PC-3 (cell line): ENCODE measurements at regions not wholly inside any gene's neighbourhood (a gene's known extent, or its start where the extent isn't known, plus 50 kb on each side); places are given as distances from the start of the nearest gene placed in this dataset.

Experiments used
- ATAC-seq: fragments of 200-7000 bp; cut with Tn5 transposase; 2 replicates; pipeline ENCODE4 v1.9.1; 2020; ENCODE audit warnings: mild to moderate bottlenecking, moderate library complexity
- BruUV-seq: library from RNA; stranded (reverse); fragments of 400-500 nt; replicated peaks from 2 replicates; lab custom pipeline; 2021; lab: Mats Ljungman, UMichigan
- CTCF ChIA-PET: fragments of 300-600 bp; sonication (Branson Sonifier 250); formaldehyde crosslinking; loops from one replicate; lab custom pipeline; 2022; ENCODE audit warnings: antibody characterized with exemption; lab: Charles Lee
- POLR2A ChIA-PET: fragments of 300-600 bp; sonication (Branson Sonifier 250); formaldehyde crosslinking; loops from one replicate; lab custom pipeline; 2022; ENCODE audit warnings: antibody characterized with exemption; ENCODE audit not compliant: unreplicated experiment; lab: Charles Lee
- DNase-seq: peaks from one replicate; pipeline ENCODE4 v3.0.0-alpha.2; 2015
- H2AFZ ChIP-seq: fragments of 300-600 bp; sonication (generic); 2 replicates; pipeline ENCODE4 v1.6.0; 2016; ENCODE audit warnings: antibody characterized with exemption, low read length
- H3F3A ChIP-seq: fragments of 300-600 bp; sonication (generic); one replicate; pipeline ENCODE4 v1.6.0; 2017; ENCODE audit warnings: antibody characterized with exemption, low read length, control low read depth, mild to moderate bottlenecking; ENCODE audit not compliant: unreplicated experiment
- H3K27ac ChIP-seq: fragments of 300-600 bp; sonication (generic); 2 replicates; pipeline ENCODE4 v1.5.1; 2016; ENCODE audit warnings: mild to moderate bottlenecking, low read length
- H3K27me3 ChIP-seq: fragments of 300-600 bp; sonication (generic); 2 replicates; pipeline ENCODE4 v1.6.1; 2016; ENCODE audit warnings: low read length, mixed read lengths
- H3K36me3 ChIP-seq: fragments of 300-600 bp; sonication (generic); 2 replicates; pipeline ENCODE4 v1.6.1; 2016; ENCODE audit warnings: low read depth, mixed run types, low read length, mixed read lengths
- H3K4me1 ChIP-seq: fragments of 300-600 bp; sonication (generic); 2 replicates; pipeline ENCODE4 v1.5.1; 2016; ENCODE audit warnings: low read length; ENCODE audit not compliant: insufficient read depth
- H3K4me2 ChIP-seq: fragments of 300-600 bp; sonication (generic); 2 replicates; pipeline ENCODE4 v1.6.0; 2016; ENCODE audit warnings: low read length
- H3K4me3 ChIP-seq: fragments of 300-600 bp; sonication (generic); 2 replicates; pipeline ENCODE4 v1.5.1; 2016; ENCODE audit warnings: mild to moderate bottlenecking, low read length, mixed read lengths
- H3K79me2 ChIP-seq: fragments of 300-600 bp; sonication (generic); 2 replicates; pipeline ENCODE4 v1.6.1; 2017; ENCODE audit warnings: low read length, mixed read lengths
- H3K9ac ChIP-seq: fragments of 300-600 bp; sonication (generic); 2 replicates; pipeline ENCODE4 v1.6.0; 2016; ENCODE audit warnings: mild to moderate bottlenecking, low read length
- H3K9me2 ChIP-seq: fragments of 300-600 bp; sonication (generic); replicated peaks from 2 replicates; pipeline ENCODE4 v1.6.1; 2016; ENCODE audit warnings: mixed run types, low read length, mixed read lengths
- H3K9me3 ChIP-seq: fragments of 300-600 bp; sonication (generic); 2 replicates; pipeline ENCODE4 v1.6.1; 2016; ENCODE audit warnings: low read length, mixed read lengths
- H4K20me1 ChIP-seq: fragments of 300-600 bp; sonication (generic); 2 replicates; pipeline ENCODE4 v1.6.1; 2016; ENCODE audit warnings: low read length, mixed read lengths
- EZH2 ChIP-seq: fragments of 300-600 bp; sonication (generic); IDR thresholded peaks from one replicate; pipeline ENCODE4 v1.6.1; 2017; ENCODE audit warnings: antibody characterized with exemption, mild to moderate bottlenecking, low read length; ENCODE audit not compliant: unreplicated experiment
- EZH2phosphoT487 ChIP-seq: fragments of 300-600 bp; sonication (generic); IDR thresholded peaks from 2 replicates; pipeline ENCODE4 v1.6.1; 2018; ENCODE audit warnings: mild to moderate bottlenecking, antibody characterized with exemption, low read length, borderline replicate concordance
- intact Hi-C: fragments of 100-400 bp; cut with micrococcal nuclease; formaldehyde crosslinking; loops from 2 replicates; pipeline ENCODE4 v1.9.0; 2023
- TF ChIP-seq, protein P1 (sequence below): fragments of 300-600 bp; sonication (generic); conservative IDR thresholded peaks from 2 replicates; pipeline ENCODE4 v1.5.1; 2017; ENCODE audit warnings: antibody characterized with exemption, low read depth, mild to moderate bottlenecking, low read length

DNA sequence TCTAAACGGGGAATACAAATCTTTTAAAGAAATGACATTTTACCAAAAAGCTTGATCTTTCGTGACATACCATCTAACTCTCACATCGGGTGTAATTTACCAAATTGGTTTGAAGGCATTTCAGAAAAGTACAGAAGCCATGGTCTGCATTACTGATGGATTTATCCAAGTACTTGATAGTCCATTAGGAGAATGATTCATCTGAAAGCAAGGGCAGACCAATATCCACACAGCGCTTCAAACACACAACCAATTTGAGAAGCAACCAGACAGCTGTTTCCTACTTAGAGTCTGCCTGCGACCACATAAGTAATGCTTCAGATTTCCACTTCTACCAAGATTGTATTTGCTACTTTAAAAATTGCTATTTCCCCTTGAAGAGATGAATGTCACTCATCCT, 697.6 kb upstream of the ALCAM start:
- no peaks in the 10 kb centered on the region for H3K27me3 ChIP-seq
- intact Hi-C loops: no loop called here
- BruUV-seq: no TSS peak

DNA sequence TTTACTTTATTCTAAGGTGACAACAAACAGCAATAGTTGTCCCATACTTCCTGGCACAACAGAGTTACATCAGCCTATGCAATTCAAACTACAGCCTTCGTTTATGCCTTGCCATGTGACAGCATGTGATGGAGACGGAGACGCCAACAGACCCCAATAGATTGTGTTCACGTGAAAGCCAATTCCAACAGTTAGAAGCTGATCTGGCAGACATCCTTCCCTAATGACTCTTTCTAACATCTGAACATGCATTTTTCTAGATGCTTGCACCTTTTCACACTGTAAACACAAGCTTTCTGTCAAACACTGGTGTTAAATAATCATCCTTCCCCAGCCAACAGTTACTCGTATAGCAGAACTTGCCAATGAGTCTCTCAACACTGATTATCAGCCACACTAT, 694.4 kb upstream of the ALCAM start:
- CTCF ChIA-PET: no interaction called here
- Histone ChIP-seq H3K4me1 (peaks cover 11% of the 10 kb centered on the region; the same call in 1 of the 2 replicates), H2AFZ (no peak overlapping the region), H4K20me1 (no peaks in the 10 kb centered on the region), H3K36me3 (no peaks in the 10 kb centered on the region), H3K4me2 (no peak overlapping the region), H3K79me2 (no peaks in the 10 kb centered on the region), H3K4me3 (no peak overlapping the region), H3K9ac (no peak overlapping the region), H3K9me2 (no peaks in the 10 kb centered on the region), H3F3A (no peaks in the 10 kb centered on the region), H3K27ac (no peak overlapping the region), H3K9me3 (no peaks in the 10 kb centered on the region), H3K27me3 (no peaks in the 10 kb centered on the region)
- no peak for ATAC-seq
- intact Hi-C loops: no loop called here
- no TSS peak for BruUV-seq
- POLR2A ChIA-PET: no interaction called here
- DNase-seq: no peak
- TF ChIP-seq, protein P1, sequence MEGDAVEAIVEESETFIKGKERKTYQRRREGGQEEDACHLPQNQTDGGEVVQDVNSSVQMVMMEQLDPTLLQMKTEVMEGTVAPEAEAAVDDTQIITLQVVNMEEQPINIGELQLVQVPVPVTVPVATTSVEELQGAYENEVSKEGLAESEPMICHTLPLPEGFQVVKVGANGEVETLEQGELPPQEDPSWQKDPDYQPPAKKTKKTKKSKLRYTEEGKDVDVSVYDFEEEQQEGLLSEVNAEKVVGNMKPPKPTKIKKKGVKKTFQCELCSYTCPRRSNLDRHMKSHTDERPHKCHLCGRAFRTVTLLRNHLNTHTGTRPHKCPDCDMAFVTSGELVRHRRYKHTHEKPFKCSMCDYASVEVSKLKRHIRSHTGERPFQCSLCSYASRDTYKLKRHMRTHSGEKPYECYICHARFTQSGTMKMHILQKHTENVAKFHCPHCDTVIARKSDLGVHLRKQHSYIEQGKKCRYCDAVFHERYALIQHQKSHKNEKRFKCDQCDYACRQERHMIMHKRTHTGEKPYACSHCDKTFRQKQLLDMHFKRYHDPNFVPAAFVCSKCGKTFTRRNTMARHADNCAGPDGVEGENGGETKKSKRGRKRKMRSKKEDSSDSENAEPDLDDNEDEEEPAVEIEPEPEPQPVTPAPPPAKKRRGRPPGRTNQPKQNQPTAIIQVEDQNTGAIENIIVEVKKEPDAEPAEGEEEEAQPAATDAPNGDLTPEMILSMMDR: no peak
- TF ChIP-seq EZH2phosphoT487: no peak
- no peak for TF ChIP-seq EZH2

More for the DNA sequence above, 697.6 kb upstream of the ALCAM start:
- Histone ChIP-seq H3K4me1 (peaks cover 7% of the 10 kb centered on the region; the same call in 1 of the 2 replicates), H2AFZ (no peak overlapping the region), H3F3A (no peaks in the 10 kb centered on the region), H3K9ac (no peak overlapping the region), H4K20me1 (no peaks in the 10 kb centered on the region), H3K36me3 (no peaks in the 10 kb centered on the region), H3K79me2 (no peaks in the 10 kb centered on the region), H3K4me2 (no peak overlapping the region), H3K27ac (no peak overlapping the region), H3K9me3 (no peaks in the 10 kb centered on the region), H3K9me2 (no peaks in the 10 kb centered on the region), H3K4me3 (no peak overlapping the region)
- ATAC-seq: no peak
- ChIA-PET POLR2A (no interaction called here), CTCF (no interaction called here)
- no peak for DNase-seq
- no peak for TF ChIP-seq EZH2phosphoT487
- no peak for TF ChIP-seq EZH2
- TF ChIP-seq, protein P1: no peak

DNA sequence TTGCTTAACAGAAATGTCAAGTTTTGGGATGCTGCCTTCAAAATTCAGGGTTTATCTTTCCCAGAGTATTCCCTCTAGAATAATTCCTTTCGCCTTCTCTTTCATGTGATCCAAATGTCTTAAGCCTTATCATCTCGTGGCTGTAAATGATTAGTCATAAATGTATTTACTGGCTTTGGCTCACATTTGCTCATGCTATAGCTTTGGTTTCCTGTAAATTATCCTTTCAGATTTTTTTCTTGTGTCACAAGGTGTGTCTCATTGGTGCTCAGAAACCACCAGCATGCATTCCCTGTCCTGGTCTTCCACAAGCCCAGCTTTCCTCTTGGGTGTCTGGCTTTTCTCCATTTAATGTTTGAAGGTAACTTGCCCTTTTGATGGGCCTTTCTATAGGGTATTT, 692.7 kb upstream of the ALCAM start:
- no peaks in the 10 kb centered on the region for H3K27me3 ChIP-seq
- DNase-seq: peak; percentile 55
- CTCF ChIA-PET: interaction anchor here (0.5 kb wide), 1 partner anchor 29 kb away, joined by 5 read pairs; no protein-coding TSS in a partner anchor
- intact Hi-C loops: no loop called here
- H3K27ac ChIP-seq: no peak overlapping the region
- POLR2A ChIA-PET: no interaction called here
- no peaks in the 10 kb centered on the region for H4K20me1 ChIP-seq
- no peak overlapping the region for H3K9ac ChIP-seq
- TF ChIP-seq, protein P1: no peak
- TF ChIP-seq EZH2phosphoT487 (no peak), EZH2 (no peak)
- H3K9me3 ChIP-seq: no peaks in the 10 kb centered on the region
- ATAC-seq: peak; percentile 73
- no peak overlapping the region for H2AFZ ChIP-seq
- BruUV-seq: no TSS peak
- H3K4me1 ChIP-seq: peaks cover 11% of the 10 kb centered on the region; the same call in 1 of the 2 replicates
- H3F3A ChIP-seq: no peaks in the 10 kb centered on the region
- H3K36me3 ChIP-seq: no peaks in the 10 kb centered on the region
- H3K9me2 ChIP-seq: no peaks in the 10 kb centered on the region
- no peak overlapping the region for H3K4me3 ChIP-seq
- H3K79me2 ChIP-seq: no peaks in the 10 kb centered on the region
- no peak overlapping the region for H3K4me2 ChIP-seq
